ENCODE measurements at regions not wholly inside any gene's neighbourhood (a gene's known extent, or its start where the extent isn't known, plus 50 kb on each side); places are given as distances from the start of the nearest gene placed in this dataset.

GRCh38 chr13:84954636-84955035 is 844.6 kb downstream of the SLITRK6 start:
- TF ChIP-seq EP300 (IDR thresholded peaks at IDR 0.05) (no peak), POLR2A (IDR thresholded peaks at IDR 0.05) (no peak)

Data from tibial nerve (tissue), 3 donors.